HFFc6 (cell line): ENCODE measurements at regions not wholly inside any gene's neighbourhood (a gene's known extent, or its start where the extent isn't known, plus 50 kb on each side); places are given as distances from the start of the nearest gene placed in this dataset.

Experiments used
- DNase-seq: peaks from one replicate; pipeline ENCODE4 v3.0.0-alpha.2; 2018
- H3K27ac Mint-ChIP-seq: 2 replicates; pipeline ENCODE4 v1.8.0; 2020; ENCODE audit warnings: mild to moderate bottlenecking, mixed read lengths
- H3K27me3 Mint-ChIP-seq: 2 replicates; pipeline ENCODE4 v1.8.0; 2021; ENCODE audit warnings: mild to moderate bottlenecking, moderate library complexity, mixed read lengths; ENCODE audit not compliant: insufficient read depth
- H3K36me3 Mint-ChIP-seq: 2 replicates; pipeline ENCODE4 v1.8.0; 2021; ENCODE audit warnings: low read depth, mixed read lengths
- H3K4me1 Mint-ChIP-seq: 2 replicates; pipeline ENCODE4 v1.8.0; 2020; ENCODE audit warnings: low read depth, mixed read lengths
- H3K4me3 Mint-ChIP-seq: 2 replicates; pipeline ENCODE4 v1.8.0; 2020; ENCODE audit warnings: mild to moderate bottlenecking, moderate library complexity, mixed read lengths
- H3K9me3 Mint-ChIP-seq: 2 replicates; pipeline ENCODE4 v1.8.0; 2020; ENCODE audit warnings: mild to moderate bottlenecking, mixed read lengths
- CTCF ChIP-seq: fragments of 200-600 bp; sonication (generic); IDR thresholded peaks from 2 replicates; pipeline ENCODE4 v1.5.0; 2021; ENCODE audit warnings: antibody characterized with exemption, mild to moderate bottlenecking

- H3K36me3 Mint-ChIP-seq, result no peaks in the 10 kb centered on the region
- peaks cover 27% of the 10 kb centered on the region for H3K9me3 Mint-ChIP-seq
- no peak for DNase-seq
- no peak for TF ChIP-seq CTCF
- H3K4me3 Mint-ChIP-seq, result no peak overlapping the region
- no peaks in the 10 kb centered on the region for H3K4me1 Mint-ChIP-seq
- H3K27me3 Mint-ChIP-seq, result no peaks in the 10 kb centered on the region
- no peak overlapping the region for H3K27ac Mint-ChIP-seq
Measured at GRCh38 chr10:55410415-55410885, 609.4 kb upstream of the PCDH15 start.

GRCh38 chr10:55404094-55404493, 603.1 kb upstream of the PCDH15 start:
- H3K4me3 Mint-ChIP-seq, result no peak overlapping the region
- peaks cover 28% of the 10 kb centered on the region for H3K9me3 Mint-ChIP-seq
- H3K4me1 Mint-ChIP-seq, result no peaks in the 10 kb centered on the region
- H3K36me3 Mint-ChIP-seq, result no peaks in the 10 kb centered on the region
- DNase-seq, result no peak
- no peak for TF ChIP-seq CTCF
- H3K27ac Mint-ChIP-seq, result no peak overlapping the region
- no peaks in the 10 kb centered on the region for H3K27me3 Mint-ChIP-seq

GRCh38 chr10:55400075-55400849, 599.2 kb upstream of the PCDH15 start:
- Mint-ChIP-seq H3K4me3 (no peak overlapping the region), H3K27me3 (no peaks in the 10 kb centered on the region), H3K4me1 (no peaks in the 10 kb centered on the region), H3K36me3 (no peaks in the 10 kb centered on the region), H3K27ac (no peak overlapping the region), H3K9me3 (peaks cover 25% of the 10 kb centered on the region)
- DNase-seq, result no peak
- TF ChIP-seq CTCF, result no peak

- H3K4me3 Mint-ChIP-seq, result no peak overlapping the region
- no peak overlapping the region for H3K27ac Mint-ChIP-seq
- DNase-seq, result no peak
- no peaks in the 10 kb centered on the region for H3K27me3 Mint-ChIP-seq
- no peak for TF ChIP-seq CTCF
- peaks cover 23% of the 10 kb centered on the region for H3K9me3 Mint-ChIP-seq
- H3K36me3 Mint-ChIP-seq, result no peaks in the 10 kb centered on the region
- H3K4me1 Mint-ChIP-seq, result no peaks in the 10 kb centered on the region
Measured at GRCh38 chr10:55398497-55398882, 597.5 kb upstream of the PCDH15 start.

- Mint-ChIP-seq H3K36me3 (no peaks in the 10 kb centered on the region), H3K4me3 (no peak overlapping the region), H3K27ac (no peak overlapping the region), H3K9me3 (peaks cover 19% of the 10 kb centered on the region), H3K27me3 (no peaks in the 10 kb centered on the region), H3K4me1 (no peaks in the 10 kb centered on the region)
- TF ChIP-seq CTCF, result no peak
- no peak for DNase-seq
Measured at GRCh38 chr10:55397777-55398496, 596.9 kb upstream of the PCDH15 start.
